ENCODE measurements at regions not wholly inside any gene's neighbourhood (a gene's known extent, or its start where the extent isn't known, plus 50 kb on each side); places are given as distances from the start of the nearest gene placed in this dataset.

- no peak for DNase-seq (ENCODE audit: low read depth in 2 of 3, low spot score in 2 of 3)
These were observed 1371.5 kb upstream of the TMEFF2 start for GRCh38 chr2:193566276-193566675.

- DNase-seq (ENCODE audit: low read depth in 2 of 3, low spot score in 2 of 3), result no peak
These were observed 1367.3 kb upstream of the TMEFF2 start for GRCh38 chr2:193562031-193562430.

GRCh38 chr2:193561054-193561453 is 1366.3 kb upstream of the TMEFF2 start:
- no peak for DNase-seq (ENCODE audit: low read depth in 2 of 3, low spot score in 2 of 3)

GRCh38 chr2:193556766-193557470 is 1362.2 kb upstream of the TMEFF2 start:
- DNase-seq (ENCODE audit: low read depth in 2 of 3, low spot score in 2 of 3), result no peak

GRCh38 chr2:193549661-193550060 is 1354.9 kb upstream of the TMEFF2 start:
- no peak for DNase-seq (ENCODE audit: low read depth in 2 of 3, low spot score in 2 of 3)

- no peak for DNase-seq (ENCODE audit: low read depth in 2 of 3, low spot score in 2 of 3)
These were observed 1348.0 kb upstream of the TMEFF2 start for GRCh38 chr2:193542762-193543161.

- no peak for DNase-seq (ENCODE audit: low read depth in 2 of 3, low spot score in 2 of 3)
These were observed 1344.5 kb upstream of the TMEFF2 start for GRCh38 chr2:193539188-193539587.

GRCh38 chr2:193538061-193538460 is 1343.3 kb upstream of the TMEFF2 start:
- DNase-seq (ENCODE audit: low read depth in 2 of 3, low spot score in 2 of 3), result no peak

GRCh38 chr2:193537531-193537930 is 1342.8 kb upstream of the TMEFF2 start:
- no peak for DNase-seq (ENCODE audit: low read depth in 2 of 3, low spot score in 2 of 3)

- DNase-seq (ENCODE audit: low read depth in 2 of 3, low spot score in 2 of 3), result no peak
These were observed 1333.7 kb upstream of the TMEFF2 start for GRCh38 chr2:193528458-193528857.

- no peak for DNase-seq (ENCODE audit: low read depth in 2 of 3, low spot score in 2 of 3)
These were observed 1332.4 kb upstream of the TMEFF2 start for GRCh38 chr2:193527146-193527545.

- no peak for DNase-seq (ENCODE audit: low read depth in 2 of 3, low spot score in 2 of 3)
These were observed 1328.9 kb upstream of the TMEFF2 start for GRCh38 chr2:193523662-193524061.

GRCh38 chr2:193521523-193521922 is 1326.8 kb upstream of the TMEFF2 start:
- DNase-seq (ENCODE audit: low read depth in 2 of 3, low spot score in 2 of 3), result no peak

GRCh38 chr2:193520709-193521458 is 1326.2 kb upstream of the TMEFF2 start:
- no peak for DNase-seq (ENCODE audit: low read depth in 2 of 3, low spot score in 2 of 3)

GRCh38 chr2:193518041-193518817 is 1323.5 kb upstream of the TMEFF2 start:
- DNase-seq (ENCODE audit: low read depth in 2 of 3, low spot score in 2 of 3), result no peak

GRCh38 chr2:193517615-193518014 is 1322.9 kb upstream of the TMEFF2 start:
- DNase-seq (ENCODE audit: low read depth in 2 of 3, low spot score in 2 of 3), result no peak

GRCh38 chr2:193506035-193506434 is 1311.3 kb upstream of the TMEFF2 start:
- DNase-seq (ENCODE audit: low read depth in 2 of 3, low spot score in 2 of 3), result no peak

- DNase-seq (ENCODE audit: low read depth in 2 of 3, low spot score in 2 of 3), result no peak
These were observed 1310.9 kb upstream of the TMEFF2 start for GRCh38 chr2:193505620-193506019.

- no peak for DNase-seq (ENCODE audit: low read depth in 2 of 3, low spot score in 2 of 3)
These were observed 1307.8 kb upstream of the TMEFF2 start for GRCh38 chr2:193502363-193503035.

- no peak for DNase-seq (ENCODE audit: low read depth in 2 of 3, low spot score in 2 of 3)
These were observed 1302.1 kb upstream of the TMEFF2 start for GRCh38 chr2:193496786-193497185.

GRCh38 chr2:193482557-193482956 is 1287.8 kb upstream of the TMEFF2 start:
- DNase-seq (ENCODE audit: low read depth in 2 of 3, low spot score in 2 of 3), result no peak
